HG03064 (cell line): ENCODE measurements at regions not wholly inside any gene's neighbourhood (a gene's known extent, or its start where the extent isn't known, plus 50 kb on each side); places are given as distances from the start of the nearest gene placed in this dataset.
A peak's percentile ranks its signal among the peaks of the same experiment; 100 is the strongest.

Experiments used
- ATAC-seq: cut with Tn5 transposase; IDR thresholded peaks from one replicate; pipeline ENCODE4 v1.9.1; 2021; ENCODE audit warnings: low read depth; ENCODE audit not compliant: unreplicated experiment

DNA sequence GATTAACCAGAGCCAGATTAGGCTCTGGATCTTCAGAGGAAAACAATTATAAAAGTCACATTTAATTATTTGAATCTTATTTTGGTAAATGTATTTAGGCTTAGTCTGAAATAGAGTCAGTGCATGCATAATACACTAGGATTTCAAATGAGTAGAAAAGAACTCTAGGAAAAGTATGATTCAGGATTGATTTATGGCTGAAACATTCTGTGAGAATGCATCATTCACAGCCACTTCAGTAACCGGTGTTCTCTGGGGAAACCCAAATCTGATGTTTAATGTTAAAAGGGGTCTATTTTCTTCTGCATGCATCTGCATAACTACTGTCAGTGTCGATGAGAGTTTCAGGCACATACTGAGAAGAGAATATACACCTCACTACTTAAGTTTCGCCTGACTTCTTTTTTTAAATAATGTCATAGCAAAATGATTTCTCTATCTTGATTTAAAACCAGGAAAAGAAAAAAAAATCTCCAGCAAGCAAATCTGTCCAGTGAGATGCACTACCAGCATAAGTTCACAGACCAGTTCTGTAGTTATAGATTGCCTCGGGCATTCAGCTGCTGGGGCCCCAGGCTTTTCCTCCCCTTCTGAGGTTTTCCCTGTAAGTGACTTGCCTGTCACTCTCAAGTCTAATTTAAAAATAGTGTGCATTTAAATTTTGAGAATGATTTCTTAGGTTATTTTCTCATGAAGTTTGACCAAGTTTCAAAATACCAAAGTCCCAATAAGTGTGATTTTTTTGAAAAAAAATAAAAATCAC is 501.5 kb downstream of the NR4A2 start:
- ATAC-seq: no peak

DNA sequence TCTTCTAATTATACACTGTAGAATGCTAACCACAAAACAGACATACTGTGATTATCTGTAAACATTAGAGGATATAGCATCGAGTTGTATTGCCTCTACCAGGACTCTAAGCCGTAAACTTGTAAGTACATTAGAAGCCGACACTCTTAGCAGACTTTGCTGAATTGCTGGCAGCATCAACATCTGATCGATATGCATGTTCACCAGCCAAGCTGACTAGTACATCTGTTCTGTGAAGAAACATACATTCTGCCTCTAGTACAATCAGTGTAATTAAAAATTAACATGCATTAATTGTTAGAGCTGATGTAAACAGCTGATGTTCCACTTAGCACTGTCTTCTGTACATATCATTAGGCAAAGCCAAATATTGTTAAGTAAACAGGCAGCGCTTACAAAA is 502.2 kb downstream of the NR4A2 start:
- no peak for ATAC-seq

DNA sequence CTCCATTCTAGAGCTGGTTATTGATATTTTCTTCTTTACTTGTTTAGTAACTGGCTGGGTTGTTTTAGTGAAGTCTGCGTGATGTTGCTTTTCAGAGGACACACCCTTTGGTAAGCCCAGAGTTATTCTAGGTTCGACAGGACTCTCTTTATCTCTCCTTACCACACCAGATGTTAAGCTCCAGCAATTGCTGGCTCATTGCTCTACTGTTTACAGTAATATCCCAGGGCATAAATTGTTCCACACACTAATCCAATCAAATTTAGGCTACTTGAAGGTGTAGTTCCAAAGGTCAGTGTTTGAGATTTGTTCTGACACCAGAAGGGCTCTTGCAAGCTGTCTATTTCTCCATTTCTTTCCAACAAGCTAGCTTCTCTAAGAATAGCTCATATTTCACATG is 506.6 kb downstream of the NR4A2 start:
- ATAC-seq: no peak

DNA sequence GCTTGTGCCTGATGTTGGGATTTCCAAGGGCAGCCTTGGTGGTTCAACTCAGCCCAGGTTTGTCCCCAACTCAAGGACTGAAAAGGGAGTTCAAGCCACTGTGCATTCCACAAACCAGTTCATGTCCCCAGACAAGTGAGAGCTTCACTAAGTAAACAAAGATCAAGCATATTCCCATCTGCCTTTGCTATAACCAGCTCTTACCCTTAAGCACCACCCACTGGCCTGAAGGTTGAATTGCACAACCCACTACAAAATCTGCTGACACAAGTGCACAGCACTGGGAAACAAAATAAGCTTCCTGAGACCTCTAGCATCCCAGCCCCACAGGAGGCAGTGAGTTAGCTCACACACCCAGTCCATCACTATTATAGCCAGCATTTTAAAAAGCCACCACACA is 516.7 kb downstream of the NR4A2 start:
- peak; percentile 85 for ATAC-seq

DNA sequence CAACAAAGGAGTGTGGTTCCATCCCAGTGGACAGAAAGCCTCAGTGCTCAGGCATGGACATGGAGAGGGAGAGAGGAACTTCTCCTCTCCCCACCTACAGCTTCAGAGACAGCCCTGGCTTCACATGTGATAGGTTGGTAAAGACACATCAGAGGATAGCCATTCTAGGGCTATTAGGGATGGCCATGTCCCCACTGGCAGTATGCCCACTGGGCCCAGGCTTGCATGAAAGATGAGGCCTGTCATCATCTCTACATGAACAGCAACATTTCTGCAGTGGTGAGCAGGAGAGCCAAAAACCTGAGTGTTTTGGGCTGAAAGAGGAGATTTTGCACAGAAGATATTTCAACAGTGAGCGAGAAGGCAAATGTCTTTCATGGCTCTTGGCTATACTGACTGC is 517.2 kb downstream of the NR4A2 start:
- ATAC-seq: no peak

DNA sequence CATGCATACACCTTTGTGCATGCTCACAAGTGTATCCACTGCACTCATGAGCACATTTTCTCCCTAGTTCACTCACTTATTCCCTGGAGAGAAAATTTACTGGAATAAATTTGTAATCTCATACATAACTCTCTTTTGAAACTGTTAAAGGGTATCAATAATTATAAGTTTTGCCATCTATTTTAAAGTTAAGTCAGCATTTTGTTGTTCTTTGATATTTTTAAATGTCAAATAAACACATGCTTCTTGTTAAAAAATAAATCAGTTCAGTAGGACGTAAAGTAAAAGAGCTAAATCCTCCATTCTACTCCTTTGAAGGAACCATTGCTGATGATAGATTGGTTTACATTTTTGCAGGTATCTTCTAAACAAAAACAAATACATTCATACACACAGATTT is 522.1 kb downstream of the NR4A2 start:
- ATAC-seq: no peak

DNA sequence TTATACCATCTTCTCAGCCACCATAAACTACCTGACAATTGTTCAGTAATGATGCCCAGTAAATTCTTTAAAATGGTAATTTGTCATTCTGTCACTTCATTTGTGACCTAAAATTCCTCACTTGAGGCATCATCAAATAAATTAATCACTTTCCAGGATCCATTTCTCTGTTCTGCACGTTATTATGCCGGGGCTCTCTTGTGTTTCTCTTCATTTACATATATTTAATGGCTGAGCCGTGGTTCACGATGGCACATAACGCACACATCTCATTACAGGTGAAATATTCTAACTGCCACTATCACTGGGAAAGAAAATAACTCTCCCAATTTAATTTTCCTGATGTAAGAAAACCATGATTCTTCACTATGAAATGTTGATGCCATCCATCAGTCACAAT is 529.6 kb downstream of the NR4A2 start:
- no peak for ATAC-seq

DNA sequence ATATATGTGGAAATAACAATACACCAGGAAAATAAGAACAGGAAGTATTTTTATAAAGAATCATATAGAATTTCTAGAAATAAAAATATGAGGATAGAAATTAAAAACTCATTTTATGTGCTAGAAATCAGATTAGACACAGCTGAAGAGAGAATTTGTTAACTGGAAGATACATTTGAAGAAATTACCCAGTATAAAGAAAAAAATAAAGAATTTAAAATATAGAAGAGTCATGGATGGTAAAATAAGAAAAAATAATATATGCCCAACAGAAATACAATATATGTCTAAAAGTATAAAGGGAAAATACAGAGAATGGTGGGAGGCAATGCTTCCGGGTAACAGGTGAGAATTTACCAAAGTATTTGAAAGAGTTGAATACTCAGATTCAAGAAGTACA is 539.9 kb downstream of the NR4A2 start:
- no peak for ATAC-seq

DNA sequence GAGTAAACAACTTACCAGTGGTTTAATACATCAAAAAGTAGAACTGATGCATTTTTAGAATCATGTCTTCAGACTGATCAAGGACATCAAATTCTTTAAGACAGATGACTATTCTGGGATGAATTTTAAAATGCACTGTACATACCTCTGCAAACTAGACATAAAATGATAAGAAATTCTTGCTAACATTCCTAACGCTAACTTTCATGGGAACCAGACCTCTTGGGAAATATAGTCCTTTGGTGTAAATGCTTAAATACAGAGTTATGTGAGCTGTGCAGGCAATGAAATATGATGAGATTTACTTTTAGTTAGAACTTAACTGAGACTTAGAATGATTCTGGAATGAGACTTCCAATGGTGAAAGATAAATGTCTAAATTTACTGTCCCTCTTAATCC is 562.0 kb downstream of the NR4A2 start:
- no peak for ATAC-seq

DNA sequence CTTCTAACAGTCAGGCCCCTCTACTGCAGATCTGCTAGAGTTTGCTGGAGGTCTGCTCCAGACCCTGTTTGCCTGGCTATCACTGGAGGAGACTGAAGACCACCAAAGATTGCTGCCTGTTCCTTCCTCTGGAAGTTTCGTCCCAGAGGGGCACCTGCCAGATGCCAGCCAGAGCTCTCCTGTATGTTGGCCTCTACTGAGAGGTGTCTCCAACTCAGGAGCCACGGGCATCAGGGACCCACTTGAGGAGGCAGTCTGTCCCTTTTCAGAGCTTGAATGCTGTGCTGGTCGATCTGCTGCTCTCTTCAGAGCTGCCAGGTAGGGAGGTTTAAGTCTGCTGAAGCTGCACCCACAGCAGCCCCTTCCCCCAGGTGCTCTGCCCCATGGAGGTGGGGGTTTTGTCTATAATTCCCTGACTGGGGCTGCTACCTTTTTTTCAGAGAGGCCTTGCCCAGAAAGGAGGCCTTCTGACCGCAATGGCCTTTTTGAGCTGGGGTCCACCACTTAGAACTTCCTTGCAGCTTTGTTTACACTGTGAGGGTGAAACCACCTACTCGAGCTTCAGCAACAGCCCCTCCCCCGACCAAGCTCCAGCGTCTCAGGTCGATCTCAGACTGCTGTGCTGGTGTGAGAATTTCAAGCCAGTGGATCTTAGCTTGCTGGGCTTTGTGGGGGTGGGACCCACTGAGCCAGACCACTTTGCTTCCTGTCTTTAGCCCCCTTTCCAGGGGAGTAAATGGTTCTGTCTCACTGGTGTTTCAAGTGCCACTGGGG is 566.0 kb downstream of the NR4A2 start:
- ATAC-seq: no peak

DNA sequence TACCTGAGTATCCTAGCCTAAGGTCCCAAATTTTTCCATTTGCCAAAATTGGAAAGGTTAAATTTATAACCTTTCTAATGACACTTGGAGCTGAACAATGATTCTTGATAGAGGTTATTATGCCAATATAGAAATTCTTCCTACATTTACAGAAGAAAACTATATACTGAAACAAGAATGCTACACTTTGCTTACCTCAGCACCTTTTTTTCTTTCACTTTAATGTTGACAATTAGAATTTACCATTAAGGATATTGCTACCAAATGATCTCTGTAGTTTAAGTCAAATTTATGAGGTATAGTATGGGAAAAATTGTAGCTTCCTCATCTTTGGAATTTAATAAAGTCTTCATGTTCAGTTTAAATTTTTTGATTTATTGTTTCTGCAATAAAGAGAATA is 577.0 kb downstream of the NR4A2 start:
- ATAC-seq: no peak

DNA sequence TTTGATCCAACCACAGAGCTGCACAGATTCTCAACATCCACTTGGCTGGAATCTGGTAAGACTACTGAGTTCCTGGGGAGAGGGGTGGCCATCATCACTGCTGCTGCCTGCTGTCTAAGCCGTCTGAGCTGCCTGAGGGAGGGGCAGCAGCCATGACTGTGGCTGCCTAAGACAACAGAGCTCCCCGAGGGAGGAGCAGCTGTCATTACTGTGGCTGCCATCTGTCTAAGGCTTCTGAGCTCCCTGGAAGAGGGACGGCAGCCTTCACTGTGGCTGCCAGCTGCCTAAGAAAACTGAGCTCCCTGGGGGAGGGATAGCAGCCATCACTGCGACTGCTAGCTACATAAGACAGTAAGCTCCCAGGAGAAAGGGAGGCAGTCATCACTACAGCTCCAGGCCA is 584.4 kb downstream of the NR4A2 start:
- no peak for ATAC-seq

DNA sequence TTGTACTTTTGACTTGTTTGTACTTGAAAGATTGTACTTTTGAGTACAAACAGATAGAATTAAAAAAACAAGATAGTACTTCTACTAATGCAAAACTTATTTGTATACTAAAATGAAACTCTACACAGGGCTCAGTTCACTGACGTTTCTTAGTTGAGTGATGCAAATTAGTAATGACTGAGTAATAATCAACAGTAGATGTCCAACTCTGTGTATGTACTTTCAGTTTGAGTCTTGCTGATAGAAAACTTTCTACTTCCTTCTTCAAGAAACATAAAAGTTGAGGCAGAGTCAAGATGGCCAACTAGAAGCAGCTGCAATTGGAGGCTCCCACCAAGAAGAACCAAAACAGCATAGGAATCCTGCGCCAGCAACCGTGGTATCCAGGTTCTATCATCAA is 585.0 kb downstream of the NR4A2 start:
- ATAC-seq: no peak

DNA sequence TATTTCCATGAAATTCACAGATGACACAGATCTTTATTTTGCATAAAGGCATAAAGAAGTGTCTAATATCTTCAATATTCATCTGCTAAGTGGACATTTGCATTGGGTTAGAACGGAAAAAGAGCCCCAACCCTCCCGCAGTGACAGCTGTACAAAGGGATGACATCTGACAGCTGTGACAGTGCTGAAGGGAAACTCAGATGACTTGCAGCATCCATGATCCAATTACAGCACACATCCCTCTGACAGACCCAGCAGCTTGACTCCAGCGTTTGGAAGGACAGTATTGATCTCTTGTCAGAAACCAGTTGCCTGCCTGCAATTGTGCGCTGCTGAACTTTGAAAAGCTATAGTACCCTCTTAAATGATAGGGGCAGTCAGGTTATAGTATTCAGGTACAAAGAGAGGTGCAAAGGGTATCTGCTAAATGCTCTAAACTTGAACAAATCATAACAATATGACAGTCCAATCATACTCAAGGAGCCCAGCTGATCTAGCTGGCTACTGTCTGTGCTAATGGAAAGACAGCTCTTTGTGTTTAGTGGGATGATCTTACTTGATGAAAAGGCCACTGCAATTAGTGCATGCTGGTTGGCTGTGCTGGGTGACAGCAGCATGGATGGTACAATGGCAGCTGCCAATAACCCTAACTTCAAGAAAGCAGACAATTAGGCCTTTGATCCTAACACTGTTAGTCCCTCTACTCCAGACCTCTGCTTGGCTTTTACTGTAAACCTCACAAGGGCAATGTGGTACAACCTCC is 599.2 kb downstream of the NR4A2 start:
- no peak for ATAC-seq

DNA sequence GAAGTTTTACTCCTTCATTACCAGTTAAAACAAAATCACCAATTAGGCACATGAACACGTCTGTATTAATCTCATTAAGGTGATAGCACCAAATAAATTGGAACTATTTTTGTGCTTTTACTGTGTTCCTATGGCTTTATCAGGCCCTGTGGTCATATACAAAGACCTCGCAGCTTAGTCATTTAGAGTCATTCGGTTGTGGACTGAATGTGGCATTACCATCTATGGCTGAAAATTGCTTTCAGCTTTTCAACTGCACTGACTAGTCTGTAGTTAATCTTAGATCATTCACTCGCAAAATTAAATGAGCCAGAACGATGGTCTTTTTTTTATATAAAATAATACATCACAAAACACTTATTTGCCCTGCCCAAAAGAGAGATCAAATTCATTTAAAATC is 601.7 kb downstream of the NR4A2 start:
- no peak for ATAC-seq

DNA sequence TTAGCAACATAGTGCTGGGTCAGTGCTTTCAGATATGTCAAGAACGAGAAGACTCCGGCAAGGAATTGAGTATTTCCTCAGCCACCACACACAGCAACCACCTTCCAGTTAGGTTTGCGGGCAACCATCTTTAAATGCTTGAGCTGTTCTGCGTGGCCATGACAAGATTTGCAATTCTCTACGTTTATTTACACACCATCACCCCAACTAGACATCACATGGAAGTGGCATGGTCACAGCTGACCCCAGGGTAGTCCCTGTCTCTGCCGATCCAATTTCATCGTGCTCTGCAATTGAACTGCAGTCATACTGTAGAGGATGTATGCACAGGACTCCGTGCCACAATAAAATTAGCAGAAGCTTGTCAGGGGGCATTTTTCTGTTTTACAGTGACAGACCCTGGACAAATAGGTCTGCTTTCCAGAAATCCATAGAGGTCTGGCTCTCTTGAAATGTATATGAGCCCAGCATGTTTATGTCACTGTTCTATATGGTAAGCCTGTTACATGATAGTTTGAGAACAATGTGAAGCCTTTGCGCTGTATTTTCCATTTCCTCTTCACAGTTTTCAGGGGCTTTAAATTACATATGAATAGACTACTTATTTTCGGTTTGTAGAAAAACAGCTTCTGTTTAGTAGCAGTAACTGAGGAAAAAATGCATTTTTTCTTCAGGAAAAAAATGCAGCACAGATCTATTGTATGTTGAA is 605.2 kb downstream of the NR4A2 start:
- no peak for ATAC-seq

DNA sequence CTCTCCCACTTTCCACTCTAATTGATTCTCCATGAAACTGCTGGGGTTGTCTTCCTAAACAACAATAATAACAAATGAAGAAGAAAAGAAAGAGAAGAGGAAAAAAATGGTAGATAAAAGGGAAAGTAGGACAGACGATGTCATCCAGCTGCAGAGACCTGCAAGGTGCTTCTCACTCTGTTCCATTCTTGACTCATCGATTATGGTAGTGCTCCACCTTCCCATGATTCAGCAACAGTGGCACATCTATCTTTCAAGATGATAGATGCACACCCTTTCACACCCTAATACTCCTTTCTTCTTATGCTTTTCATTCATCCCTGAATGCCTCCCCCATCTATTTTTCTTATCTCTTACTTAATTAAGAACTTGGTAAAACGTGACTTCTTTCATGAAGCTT is 610.2 kb downstream of the NR4A2 start:
- ATAC-seq: no peak

DNA sequence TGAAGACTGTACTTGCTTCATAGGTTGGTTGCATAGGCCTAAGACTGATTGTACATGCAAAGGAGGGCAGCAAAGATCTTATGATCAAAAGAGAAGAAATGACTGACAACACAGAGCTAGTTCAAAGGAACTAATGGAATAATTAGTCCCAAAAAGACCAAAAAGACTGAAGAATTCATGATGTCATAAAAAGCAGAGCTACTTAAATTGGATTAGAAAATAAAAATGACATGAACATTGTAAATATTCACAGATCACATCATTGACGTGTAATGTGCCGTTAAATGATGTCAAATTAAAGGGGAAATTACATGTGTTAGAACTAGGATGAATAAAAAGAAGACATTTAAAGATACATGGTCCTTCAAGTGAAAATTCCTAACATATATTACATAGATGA is 616.8 kb downstream of the NR4A2 start:
- no peak for ATAC-seq

DNA sequence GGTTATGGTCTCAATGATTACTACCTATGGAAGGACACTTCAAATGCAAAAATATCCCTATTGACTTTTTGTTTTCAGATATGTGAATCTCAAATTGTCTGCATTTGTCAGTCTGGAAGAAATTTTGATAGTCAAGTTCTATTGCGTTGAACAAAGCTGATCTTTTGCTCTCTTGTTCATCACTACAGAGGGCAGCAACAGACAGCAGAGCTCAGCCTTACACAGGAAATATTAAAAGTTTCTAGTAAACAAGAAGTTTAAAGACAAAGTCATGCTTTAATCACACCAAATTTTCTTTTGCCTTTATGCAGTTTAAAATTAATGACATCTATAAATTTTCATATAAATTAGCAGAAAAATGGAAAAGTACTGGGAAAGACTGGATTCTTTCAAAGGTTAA is 617.5 kb downstream of the NR4A2 start:
- ATAC-seq: no peak

DNA sequence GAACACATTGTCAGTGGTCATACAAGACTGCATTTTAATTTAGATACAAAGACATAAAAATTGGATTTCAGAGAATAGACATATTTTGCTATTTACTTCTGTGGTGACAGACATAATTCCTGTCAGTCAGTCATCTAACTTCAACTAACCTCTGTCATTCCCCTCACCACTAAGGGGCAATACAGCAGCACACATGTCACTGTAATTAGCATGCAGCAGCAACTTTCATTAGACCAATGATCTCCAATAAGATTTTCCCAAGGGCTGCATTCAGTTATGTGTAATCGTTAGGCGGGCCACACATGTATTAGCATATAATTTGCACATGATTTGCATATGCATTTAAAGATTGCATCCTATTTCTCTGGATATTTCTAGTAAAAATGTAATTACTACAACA is 624.5 kb downstream of the NR4A2 start:
- no peak for ATAC-seq

DNA sequence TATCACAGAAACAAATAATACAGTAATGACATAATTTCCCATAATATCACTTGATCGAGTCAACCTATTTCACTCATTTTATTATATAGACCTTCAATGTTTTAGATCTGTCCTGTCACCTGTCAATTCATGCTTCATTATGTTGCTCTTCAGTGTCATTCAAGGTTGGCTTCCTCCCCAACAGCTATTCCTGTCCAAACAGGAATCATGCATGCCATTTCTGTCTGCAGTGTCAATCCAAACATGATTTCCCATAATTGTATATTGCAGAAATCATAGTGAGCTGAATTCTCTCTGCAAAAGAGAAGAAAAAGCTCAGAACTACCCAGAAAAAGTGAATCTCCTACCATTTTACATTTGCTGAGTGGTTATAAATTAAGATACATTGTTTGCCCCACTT is 628.6 kb downstream of the NR4A2 start:
- no peak for ATAC-seq
